Adrenal gland (tissue), 5 donors: ENCODE measurements at regions not wholly inside any gene's neighbourhood (a gene's known extent, or its start where the extent isn't known, plus 50 kb on each side); places are given as distances from the start of the nearest gene placed in this dataset.

Source experiments
- POLR2A ChIP-seq, 2 donors: fragments of 450-650 bp; IDR thresholded peaks; one replicate each; pipeline ENCODE4 v1.6.1; 2017; ENCODE audit warnings: antibody characterized with exemption in 2 of 2, mild to moderate bottlenecking in 2 of 2, moderate library complexity in 1 of 2
- TF ChIP-seq, protein P1 (sequence below), 6 experiments: fragments of 450-650 bp in 4 of 6; fragments of 200-600 bp in 2 of 6; sonication (generic) in 1 of 6; IDR thresholded peaks; 1 replicate in 5 of 6; 2 replicates in 1 of 6; pipeline versions ENCODE4 v1.5.1 to v1.8.0; 2016 to 2021; ENCODE audit warnings: antibody characterized with exemption in 6 of 6, mild to moderate bottlenecking in 2 of 6, moderate library complexity in 1 of 6
- donor health status: DM: no; HTN: no; CAD: no.

DNA sequence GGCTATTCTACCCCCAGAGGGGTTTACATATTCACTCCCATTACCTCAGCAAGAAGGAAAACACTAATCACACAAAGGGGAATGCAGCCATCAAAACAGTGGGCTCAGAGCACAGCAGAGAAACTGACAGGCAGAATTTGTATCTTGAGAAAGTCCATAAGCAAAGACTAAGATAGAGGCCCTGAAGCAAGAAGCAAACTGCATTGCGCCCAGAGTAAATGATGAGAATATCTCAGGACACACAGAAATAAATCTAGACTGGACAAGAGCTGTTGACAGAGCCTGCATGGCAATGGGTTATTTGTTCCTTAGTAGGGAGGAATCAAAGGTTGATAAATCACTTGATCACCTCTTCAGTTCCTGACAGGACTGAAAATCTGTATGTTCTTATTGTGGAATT is 440.7 kb upstream of the CELF2 start:
- TF ChIP-seq, protein P1, sequence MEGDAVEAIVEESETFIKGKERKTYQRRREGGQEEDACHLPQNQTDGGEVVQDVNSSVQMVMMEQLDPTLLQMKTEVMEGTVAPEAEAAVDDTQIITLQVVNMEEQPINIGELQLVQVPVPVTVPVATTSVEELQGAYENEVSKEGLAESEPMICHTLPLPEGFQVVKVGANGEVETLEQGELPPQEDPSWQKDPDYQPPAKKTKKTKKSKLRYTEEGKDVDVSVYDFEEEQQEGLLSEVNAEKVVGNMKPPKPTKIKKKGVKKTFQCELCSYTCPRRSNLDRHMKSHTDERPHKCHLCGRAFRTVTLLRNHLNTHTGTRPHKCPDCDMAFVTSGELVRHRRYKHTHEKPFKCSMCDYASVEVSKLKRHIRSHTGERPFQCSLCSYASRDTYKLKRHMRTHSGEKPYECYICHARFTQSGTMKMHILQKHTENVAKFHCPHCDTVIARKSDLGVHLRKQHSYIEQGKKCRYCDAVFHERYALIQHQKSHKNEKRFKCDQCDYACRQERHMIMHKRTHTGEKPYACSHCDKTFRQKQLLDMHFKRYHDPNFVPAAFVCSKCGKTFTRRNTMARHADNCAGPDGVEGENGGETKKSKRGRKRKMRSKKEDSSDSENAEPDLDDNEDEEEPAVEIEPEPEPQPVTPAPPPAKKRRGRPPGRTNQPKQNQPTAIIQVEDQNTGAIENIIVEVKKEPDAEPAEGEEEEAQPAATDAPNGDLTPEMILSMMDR (IDR thresholded peaks at IDR 0.05): no peak
- TF ChIP-seq POLR2A (IDR thresholded peaks at IDR 0.05): no peak
